Spleen (tissue), 7 donors: ENCODE measurements at regions not wholly inside any gene's neighbourhood (a gene's known extent, or its start where the extent isn't known, plus 50 kb on each side); places are given as distances from the start of the nearest gene placed in this dataset.

ENCODE experiments used
- CTCF ChIP-seq, 11 experiments: fragments of 200-600 bp in 7 of 11; fragments of 450-650 bp in 4 of 11; sonication (generic) in 4 of 11; IDR thresholded peaks in 8 of 11; conservative IDR thresholded peaks in 3 of 11; 1 replicate in 7 of 11; 2 replicates in 4 of 11; pipeline versions ENCODE4 v1.4.0 to v1.8.0; 2016 to 2021; ENCODE audit warnings: antibody characterized with exemption in 11 of 11, inconsistent platforms in 4 of 11, mild to moderate bottlenecking in 1 of 11
- POLR2AphosphoS5 ChIP-seq, 3 donors: sonication (generic); formaldehyde crosslinking; IDR thresholded peaks; one replicate each; pipeline ENCODE4 v1.5.1; 2017; ENCODE audit warnings: antibody characterized with exemption in 3 of 3
- donor health status: DM: no; HTN: no; CAD: no; lungs with moderate emphysema.
- donor health status: DM: no; HTN: no; CAD: no.
- donor health status: DM: no; HTN: no; CAD: no.

- TF ChIP-seq CTCF (IDR thresholded peaks at IDR 0.05 in 8 of 11, conservative IDR thresholded peaks at IDR 0.05 in 3 of 11) (no peak), POLR2AphosphoS5 (IDR thresholded peaks at IDR 0.05) (no peak)
Measured at GRCh38 chr21:17950591-17950990, 131.4 kb upstream of the C21orf91 start.
